ENCODE measurements at regions not wholly inside any gene's neighbourhood (a gene's known extent, or its start where the extent isn't known, plus 50 kb on each side); places are given as distances from the start of the nearest gene placed in this dataset.

DNA sequence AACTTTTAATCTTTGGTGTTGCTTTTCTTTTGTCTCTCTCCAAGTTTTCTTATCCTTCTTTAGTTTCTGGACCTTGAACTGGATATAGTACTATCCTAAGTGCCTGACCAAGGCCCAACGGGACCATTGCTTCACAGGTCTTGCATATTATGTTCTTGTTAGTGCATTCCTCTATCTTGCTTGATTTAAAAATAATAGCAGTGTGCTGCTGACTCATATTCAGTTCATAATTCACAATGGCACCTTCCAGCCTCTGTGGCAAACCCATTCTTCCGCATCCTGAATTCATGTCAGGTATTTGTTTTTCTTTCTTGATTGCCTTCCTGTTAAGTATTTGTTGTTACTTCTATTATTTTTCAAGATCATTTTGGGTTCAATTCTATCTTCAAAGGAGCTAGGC lies 197.1 kb upstream of the GIMD1 start:
- TF ChIP-seq, protein P1, sequence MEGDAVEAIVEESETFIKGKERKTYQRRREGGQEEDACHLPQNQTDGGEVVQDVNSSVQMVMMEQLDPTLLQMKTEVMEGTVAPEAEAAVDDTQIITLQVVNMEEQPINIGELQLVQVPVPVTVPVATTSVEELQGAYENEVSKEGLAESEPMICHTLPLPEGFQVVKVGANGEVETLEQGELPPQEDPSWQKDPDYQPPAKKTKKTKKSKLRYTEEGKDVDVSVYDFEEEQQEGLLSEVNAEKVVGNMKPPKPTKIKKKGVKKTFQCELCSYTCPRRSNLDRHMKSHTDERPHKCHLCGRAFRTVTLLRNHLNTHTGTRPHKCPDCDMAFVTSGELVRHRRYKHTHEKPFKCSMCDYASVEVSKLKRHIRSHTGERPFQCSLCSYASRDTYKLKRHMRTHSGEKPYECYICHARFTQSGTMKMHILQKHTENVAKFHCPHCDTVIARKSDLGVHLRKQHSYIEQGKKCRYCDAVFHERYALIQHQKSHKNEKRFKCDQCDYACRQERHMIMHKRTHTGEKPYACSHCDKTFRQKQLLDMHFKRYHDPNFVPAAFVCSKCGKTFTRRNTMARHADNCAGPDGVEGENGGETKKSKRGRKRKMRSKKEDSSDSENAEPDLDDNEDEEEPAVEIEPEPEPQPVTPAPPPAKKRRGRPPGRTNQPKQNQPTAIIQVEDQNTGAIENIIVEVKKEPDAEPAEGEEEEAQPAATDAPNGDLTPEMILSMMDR (IDR thresholded peaks at IDR 0.05): no peak
- TF ChIP-seq SIN3A (IDR thresholded peaks at IDR 0.05; ENCODE audit: borderline replicate concordance, insufficient read depth, low read depth, low read length) (no peak), REST (IDR thresholded peaks at IDR 0.05; ENCODE audit: insufficient read depth in 1 of 2, low read depth in 2 of 2, low read length in 1 of 2) (no peak)

Data from Panc1 (cell line).